ENCODE measurements at regions not wholly inside any gene's neighbourhood (a gene's known extent, or its start where the extent isn't known, plus 50 kb on each side); places are given as distances from the start of the nearest gene placed in this dataset.

- TF ChIP-seq CTCF (IDR thresholded peaks at IDR 0.05) (no peak), POLR2A (IDR thresholded peaks at IDR 0.05) (no peak)
Measured at GRCh38 chr2:186380805-186381204, 105.3 kb upstream of the ZC3H15 start.
